Neutrophil (primary cell): ENCODE measurements at regions not wholly inside any gene's neighbourhood (a gene's known extent, or its start where the extent isn't known, plus 50 kb on each side); places are given as distances from the start of the nearest gene placed in this dataset.

ENCODE experiments used
- H3K27ac ChIP-seq: fragments of 200-600 bp; sonication (generic); 2 replicates; pipeline ENCODE4 v1.5.1; 2016; ENCODE audit warnings: mild to moderate bottlenecking, moderate library complexity
- H3K27me3 ChIP-seq: fragments of 200-600 bp; sonication (generic); 2 replicates; pipeline ENCODE4 v1.6.0; 2016; ENCODE audit warnings: mild to moderate bottlenecking
- H3K36me3 ChIP-seq: fragments of 200-600 bp; sonication (generic); 2 replicates; pipeline ENCODE4 v1.5.1; 2017
- H3K4me1 ChIP-seq, 2 experiments: fragments of 200-600 bp in 1 of 2; sonication (generic) in 1 of 2; 1 replicate in 1 of 2; 2 replicates in 1 of 2; pipeline versions ENCODE4 v1.5.1 to v1.6.1; 2013 to 2016; ENCODE audit warnings: low read depth in 1 of 2, low read length in 1 of 2, mild to moderate bottlenecking in 1 of 2, moderate library complexity in 1 of 2; ENCODE audit not compliant: control insufficient read depth in 1 of 2, insufficient read depth in 1 of 2
- H3K4me3 ChIP-seq, 2 experiments: fragments of 200-600 bp in 1 of 2; sonication (generic) in 1 of 2; 1 replicate in 1 of 2; 2 replicates in 1 of 2; pipeline ENCODE4 v1.5.1; 2013 to 2016; ENCODE audit warnings: low read depth in 1 of 2, low read length in 1 of 2, mild to moderate bottlenecking in 1 of 2, moderate library complexity in 1 of 2
- H3K9me3 ChIP-seq: fragments of 200-600 bp; sonication (generic); 2 replicates; pipeline ENCODE4 v1.5.1; 2016
- TF ChIP-seq, protein P1 (sequence below): fragments of 200-600 bp; sonication (generic); IDR thresholded peaks from 2 replicates; pipeline ENCODE4 v1.5.1; 2016; ENCODE audit warnings: antibody characterized with exemption

DNA sequence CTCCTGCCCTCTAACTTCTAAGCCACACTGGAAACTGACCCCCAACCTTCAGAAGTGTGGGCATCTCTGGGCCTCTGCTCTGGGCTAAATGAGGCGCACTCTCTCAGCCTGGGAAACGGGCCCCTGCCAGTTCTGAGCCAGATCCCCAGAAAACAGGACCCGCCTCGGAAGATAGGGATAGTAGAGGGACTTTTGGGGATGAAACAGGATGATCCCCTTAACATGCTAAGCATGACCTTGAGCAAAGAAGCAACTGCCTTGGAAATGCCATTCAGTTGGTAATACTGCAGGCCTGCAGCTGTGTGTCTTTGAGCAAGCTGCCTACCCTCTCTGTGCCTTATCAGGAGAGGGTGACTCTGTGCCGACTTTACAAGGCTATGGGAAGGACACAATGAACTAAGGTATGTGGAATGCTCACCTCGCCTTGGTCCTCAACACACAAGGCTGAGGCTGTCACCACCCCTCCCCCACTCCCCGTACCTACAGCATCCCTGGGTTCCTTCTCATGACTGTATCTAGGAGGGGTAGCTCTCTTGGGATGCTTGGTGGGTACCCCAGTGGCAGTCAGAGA is 54.0 kb downstream of the NCOR2 start:
- H3K27me3 ChIP-seq, result peaks cover 21% of the 10 kb centered on the region
- H3K9me3 ChIP-seq, result no peaks in the 10 kb centered on the region
- no peak overlapping the region for H3K27ac ChIP-seq
- H3K36me3 ChIP-seq, result no peaks in the 10 kb centered on the region
- no peaks in the 10 kb centered on the region for H3K4me1 ChIP-seq
- TF ChIP-seq, protein P1, sequence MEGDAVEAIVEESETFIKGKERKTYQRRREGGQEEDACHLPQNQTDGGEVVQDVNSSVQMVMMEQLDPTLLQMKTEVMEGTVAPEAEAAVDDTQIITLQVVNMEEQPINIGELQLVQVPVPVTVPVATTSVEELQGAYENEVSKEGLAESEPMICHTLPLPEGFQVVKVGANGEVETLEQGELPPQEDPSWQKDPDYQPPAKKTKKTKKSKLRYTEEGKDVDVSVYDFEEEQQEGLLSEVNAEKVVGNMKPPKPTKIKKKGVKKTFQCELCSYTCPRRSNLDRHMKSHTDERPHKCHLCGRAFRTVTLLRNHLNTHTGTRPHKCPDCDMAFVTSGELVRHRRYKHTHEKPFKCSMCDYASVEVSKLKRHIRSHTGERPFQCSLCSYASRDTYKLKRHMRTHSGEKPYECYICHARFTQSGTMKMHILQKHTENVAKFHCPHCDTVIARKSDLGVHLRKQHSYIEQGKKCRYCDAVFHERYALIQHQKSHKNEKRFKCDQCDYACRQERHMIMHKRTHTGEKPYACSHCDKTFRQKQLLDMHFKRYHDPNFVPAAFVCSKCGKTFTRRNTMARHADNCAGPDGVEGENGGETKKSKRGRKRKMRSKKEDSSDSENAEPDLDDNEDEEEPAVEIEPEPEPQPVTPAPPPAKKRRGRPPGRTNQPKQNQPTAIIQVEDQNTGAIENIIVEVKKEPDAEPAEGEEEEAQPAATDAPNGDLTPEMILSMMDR, result no peak
- H3K4me3 ChIP-seq, result no peak overlapping the region

DNA sequence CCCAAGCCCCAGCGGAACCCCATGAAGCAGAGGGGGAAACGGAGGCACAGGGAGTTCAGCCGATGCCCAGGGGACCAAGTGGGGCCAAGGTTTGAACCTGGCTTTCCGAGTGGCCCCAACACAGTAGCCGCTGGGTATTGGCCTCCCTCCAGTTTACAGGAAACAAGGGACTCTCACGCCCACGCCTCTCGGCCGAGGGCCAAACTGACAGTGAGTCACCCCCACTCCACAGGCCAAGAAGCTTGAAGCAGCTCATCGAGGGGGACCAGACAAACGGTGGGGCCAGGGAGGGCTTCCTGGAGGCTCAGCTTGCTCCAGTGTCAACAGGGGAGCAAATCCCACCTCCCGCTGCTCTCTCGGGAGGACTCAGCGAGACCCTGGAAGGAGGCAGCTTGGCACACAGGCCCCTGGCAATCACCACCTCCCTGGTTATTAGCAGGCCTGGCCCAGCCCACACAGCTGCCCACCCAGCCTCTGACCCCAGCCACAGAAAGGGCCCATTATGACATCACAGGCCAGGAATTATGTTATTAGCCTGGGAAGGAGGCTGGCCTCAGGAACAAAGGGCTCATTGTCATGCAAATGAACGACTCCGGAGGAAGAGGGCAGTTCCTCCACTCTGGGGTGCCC is 54.6 kb downstream of the NCOR2 start:
- Histone ChIP-seq H3K27ac (no peak overlapping the region), H3K4me3 (no peak overlapping the region), H3K36me3 (no peaks in the 10 kb centered on the region), H3K9me3 (no peaks in the 10 kb centered on the region), H3K4me1 (no peaks in the 10 kb centered on the region), H3K27me3 (peaks cover 15% of the 10 kb centered on the region)
- TF ChIP-seq, protein P1, result no peak

DNA sequence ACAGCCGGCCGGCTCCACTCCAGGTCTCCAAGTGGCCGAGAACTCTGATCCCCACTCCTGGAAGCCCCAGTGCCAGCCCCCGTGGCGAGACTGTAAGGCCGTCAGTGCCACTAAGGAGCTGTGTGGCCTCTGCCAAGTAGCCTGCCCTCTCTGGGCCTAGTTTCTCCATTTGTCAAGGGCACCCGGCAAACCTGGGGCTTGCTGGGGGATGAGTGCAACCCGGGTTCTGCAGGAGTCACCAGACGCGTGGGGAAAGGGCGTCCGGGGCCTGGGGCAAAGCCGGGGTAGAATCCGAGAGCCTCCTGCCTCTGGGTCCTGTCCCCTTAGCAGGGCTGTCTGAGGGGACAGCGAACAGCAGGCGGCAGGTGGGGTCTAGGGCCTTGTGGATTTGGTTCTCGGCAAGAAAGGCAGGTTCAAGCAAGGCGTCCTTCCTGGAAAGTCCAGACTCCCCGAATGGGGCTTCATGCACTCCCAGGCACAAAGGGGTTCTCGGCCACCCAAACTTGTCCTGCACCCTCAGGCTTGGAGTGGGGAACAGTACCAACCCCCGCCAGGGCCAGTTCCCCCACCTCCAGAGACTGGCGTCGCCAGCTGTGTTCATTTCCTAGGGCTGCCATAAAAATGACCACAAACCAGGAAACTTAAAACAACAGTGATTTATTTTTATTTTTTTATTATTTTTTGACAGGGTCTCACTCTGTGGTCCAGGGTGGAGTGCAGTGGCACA is 56.0 kb downstream of the NCOR2 start:
- no peaks in the 10 kb centered on the region for H3K9me3 ChIP-seq
- H3K27me3 ChIP-seq, result peaks cover 1% of the 10 kb centered on the region
- H3K4me1 ChIP-seq, result peaks cover 0 to 7% of the 10 kb centered on the region in 2 experiments
- H3K27ac ChIP-seq, result no peak overlapping the region
- TF ChIP-seq, protein P1, result no peak
- H3K4me3 ChIP-seq, result no peak overlapping the region
- no peaks in the 10 kb centered on the region for H3K36me3 ChIP-seq

DNA sequence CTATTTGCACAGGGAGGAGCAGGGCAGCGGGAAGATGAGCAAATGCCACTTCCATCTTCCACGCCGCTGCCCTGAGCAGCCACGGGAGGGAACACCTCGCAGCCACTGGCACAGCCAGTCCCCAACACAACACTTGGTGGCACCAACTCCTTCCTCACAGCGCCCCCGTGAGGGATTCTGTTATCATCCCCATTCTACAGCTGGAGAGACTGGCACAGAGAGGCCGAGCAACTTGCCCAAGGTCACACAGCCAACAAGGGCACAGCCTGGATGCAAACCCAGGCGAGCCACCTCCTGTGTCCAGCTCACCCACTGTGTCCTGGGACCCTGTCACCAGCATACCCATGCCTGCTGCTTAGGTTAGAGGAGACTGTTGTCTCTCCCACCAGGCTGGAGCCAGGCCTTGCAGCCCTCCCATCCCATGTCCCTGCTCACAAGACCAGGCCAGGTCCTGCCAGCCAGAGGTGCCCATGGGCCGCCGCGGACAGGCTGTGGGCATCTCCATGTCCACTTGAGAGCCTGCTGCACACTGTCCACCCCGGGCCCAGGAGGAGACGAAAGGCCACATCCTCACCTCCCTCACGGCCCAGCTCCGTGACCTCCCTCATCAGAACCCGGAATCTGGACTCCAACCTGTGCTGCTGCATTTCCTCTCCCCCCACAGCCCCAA is 57.0 kb downstream of the NCOR2 start:
- Histone ChIP-seq H3K9me3 (no peaks in the 10 kb centered on the region), H3K4me1 (peaks cover 7 to 15% of the 10 kb centered on the region in 2 experiments), H3K4me3 (no peak overlapping the region), H3K36me3 (no peaks in the 10 kb centered on the region), H3K27ac (no peak overlapping the region), H3K27me3 (no peaks in the 10 kb centered on the region)
- TF ChIP-seq, protein P1, result no peak

DNA sequence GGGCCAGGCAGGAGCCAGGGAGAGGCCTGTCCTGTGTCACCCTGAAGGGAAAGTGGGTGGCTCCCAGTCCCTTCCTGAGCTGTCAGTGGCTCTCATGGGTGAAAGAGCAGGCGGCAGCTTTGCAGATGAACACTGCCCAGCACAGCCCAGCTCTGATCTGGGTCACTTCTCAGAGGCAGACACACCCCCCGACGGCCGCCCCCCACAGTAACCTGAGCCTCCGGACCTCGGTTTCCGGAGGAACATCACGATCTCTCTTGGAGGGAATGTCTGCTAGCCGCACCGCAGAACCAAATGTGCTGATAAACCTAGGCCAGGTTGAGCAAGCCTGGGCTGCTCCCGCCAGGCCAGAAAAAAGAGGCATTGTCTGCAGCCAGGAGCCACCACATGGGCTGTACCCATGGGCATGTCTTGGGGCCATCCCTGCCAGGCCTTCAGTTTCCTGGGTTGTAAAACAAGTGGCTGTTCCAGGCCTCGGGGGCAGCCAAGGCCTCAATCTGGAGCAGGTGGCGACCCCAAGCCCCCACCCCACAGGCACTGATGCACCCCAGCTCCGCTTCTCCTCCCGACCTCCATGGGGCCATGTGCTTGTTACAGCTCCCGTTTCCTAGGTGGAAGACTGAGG is 57.6 kb downstream of the NCOR2 start:
- peaks cover 7 to 16% of the 10 kb centered on the region in 2 experiments for H3K4me1 ChIP-seq
- H3K27me3 ChIP-seq, result no peaks in the 10 kb centered on the region

More for the DNA sequence above, 57.6 kb downstream of the NCOR2 start:
- Histone ChIP-seq H3K36me3 (no peaks in the 10 kb centered on the region), H3K4me3 (no peak overlapping the region), H3K27ac (no peak overlapping the region), H3K9me3 (no peaks in the 10 kb centered on the region)
- TF ChIP-seq, protein P1, result no peak
